GM12878 (cell line): ENCODE measurements at regions not wholly inside any gene's neighbourhood (a gene's known extent, or its start where the extent isn't known, plus 50 kb on each side); places are given as distances from the start of the nearest gene placed in this dataset.

Experiments
- ATAC-seq: fragments of 200-7000 bp; cut with Tn5 transposase; 3 replicates; pipeline ENCODE4 v1.9.1; 2020; ENCODE audit warnings: mild to moderate bottlenecking, moderate library complexity
- BruUV-seq: library from RNA; stranded (reverse); fragments of 400-500 nt; replicated peaks from 2 replicates; lab custom pipeline; 2021; lab: Mats Ljungman, UMichigan
- CTCF ChIA-PET: fragments of 300-600 bp; sonication (Branson Sonifier 250); formaldehyde crosslinking; extraction: SDS; loops from one replicate; lab custom pipeline; 2021; ENCODE audit warnings: inconsistent platforms; lab: Yijun Ruan, JAX
- POLR2A ChIA-PET: fragments of 350-600 bp; formaldehyde crosslinking; extraction: SDS; loops from one replicate; lab custom pipeline; 2021; ENCODE audit warnings: inconsistent platforms; lab: Charles Lee
- RAD21 ChIA-PET: fragments of 300-600 bp; sonication (Branson Sonifier 250); formaldehyde crosslinking; loops from one replicate; lab custom pipeline; 2023; ENCODE audit warnings: antibody characterized with exemption; ENCODE audit not compliant: unreplicated experiment; lab: Charles Lee
- SMC1A ChIA-PET: fragments of 300-600 bp; sonication (Branson Sonifier 250); formaldehyde crosslinking; loops from one replicate; lab custom pipeline; 2023; ENCODE audit not compliant: unreplicated experiment, uncharacterized antibody; lab: Charles Lee
- DNase-seq: peaks from one replicate; pipeline ENCODE4 v3.0.0-alpha.2; 2011; ENCODE audit warnings: low read depth, low spot score
- FAIRE-seq: peaks from 3 replicates; lab custom pipeline; 2011; peaks lifted over from hg19 to GRCh38; lab: Jason Lieb, UNC
- H2AFZ ChIP-seq: 2 replicates; pipeline ENCODE4 v1.6.0; 2011; ENCODE audit warnings: low read depth, low read length, control low read depth; ENCODE audit not compliant: control insufficient read depth
- H3K27ac ChIP-seq: 2 replicates; pipeline ENCODE4 v1.5.1; 2011; ENCODE audit warnings: control low read depth; ENCODE audit not compliant: control insufficient read depth, insufficient read depth
- H3K27me3 ChIP-seq, 2 experiments: replicated peaks in 1 of 2; 2 replicates each; pipeline versions ENCODE4 v1.6.0 to v1.6.1; 2011; ENCODE audit warnings: low read length in 1 of 2; ENCODE audit not compliant: control insufficient read depth in 2 of 2, insufficient read depth in 2 of 2
- H3K36me3 ChIP-seq, 2 experiments: 2 replicates each; pipeline ENCODE4 v1.5.1; 2011; ENCODE audit warnings: low read length in 1 of 2; ENCODE audit not compliant: control insufficient read depth in 2 of 2, insufficient read depth in 2 of 2
- H3K4me1 ChIP-seq: 2 replicates; pipeline ENCODE4 v1.6.1; 2011; ENCODE audit warnings: mild to moderate bottlenecking, low read length, moderate library complexity, mixed read lengths; ENCODE audit not compliant: control insufficient read depth, insufficient read depth
- H3K4me2 ChIP-seq: 2 replicates; pipeline ENCODE4 v1.6.0; 2011; ENCODE audit warnings: control low read depth; ENCODE audit not compliant: control insufficient read depth, insufficient read depth
- H3K4me3 ChIP-seq: fragments of 200-600 bp; sonication (generic); 2 replicates; pipeline ENCODE4 v1.5.1; 2016
- H3K79me2 ChIP-seq: 2 replicates; pipeline ENCODE4 v1.6.0; 2011; ENCODE audit warnings: low read length; ENCODE audit not compliant: control insufficient read depth, insufficient read depth
- H3K9ac ChIP-seq: 2 replicates; pipeline ENCODE4 v1.8.0; 2011; ENCODE audit warnings: low read length, control low read depth, mixed read lengths; ENCODE audit not compliant: control insufficient read depth, insufficient read depth
- H3K9me3 ChIP-seq: replicated peaks from 3 replicates; pipeline ENCODE4 v1.5.1; 2011; ENCODE audit warnings: mild to moderate bottlenecking, low read length; ENCODE audit not compliant: control insufficient read depth, insufficient read depth
- H4K20me1 ChIP-seq: 2 replicates; pipeline ENCODE4 v1.6.0; 2011; ENCODE audit not compliant: control insufficient read depth, insufficient read depth
- BCL3 ChIP-seq: IDR thresholded peaks from 2 replicates; pipeline ENCODE4 v1.6.1; 2011; ENCODE audit warnings: borderline replicate concordance, low read depth, mild to moderate bottlenecking, moderate library complexity, low read length; ENCODE audit not compliant: insufficient read depth, poor library complexity, severe bottlenecking
- NFIC ChIP-seq: IDR thresholded peaks from 2 replicates; pipeline ENCODE4 v1.6.1; 2012; ENCODE audit warnings: low read depth, mild to moderate bottlenecking, inconsistent platforms, low read length, moderate library complexity
- NKRF ChIP-seq: fragments of 450-650 bp; conservative IDR thresholded peaks from 2 replicates; pipeline ENCODE4 v1.6.1; 2017; ENCODE audit warnings: mild to moderate bottlenecking, moderate library complexity
- SMARCA5 ChIP-seq: fragments of 450-650 bp; IDR thresholded peaks from 2 replicates; pipeline ENCODE4 v1.6.1; 2017; ENCODE audit warnings: mild to moderate bottlenecking
- ZBED1 ChIP-seq: IDR thresholded peaks from 2 replicates; pipeline ENCODE4 v1.6.1; 2016; ENCODE audit warnings: borderline replicate concordance
- ZNF592 ChIP-seq: fragments of 450-650 bp; IDR thresholded peaks from 2 replicates; pipeline ENCODE4 v1.6.1; 2017; ENCODE audit warnings: mild to moderate bottlenecking, moderate library complexity
- WGBS: methylation state at CpG from one replicate; pipeline ENCODE4 v1.1.6; 2016; ENCODE audit warnings: low lambda C conversion rate; ENCODE audit not compliant: insufficient replicate concordance, insufficient coverage; ENCODE audit errors: missing lambda C conversion rate; 5-methylcytosine and 5-hydroxymethylcytosine counted together
- in situ Hi-C: fragments of 300-500 bp; cut with MboI; formaldehyde crosslinking; loops from 9 replicates; pipeline ENCODE4 v1.14.3; 2018; ENCODE audit warnings: mixed read lengths
- intact Hi-C: fragments of 100-400 bp; cut with micrococcal nuclease; formaldehyde crosslinking; loops from one replicate; pipeline ENCODE4 v1.14.2; 2022; ENCODE audit not compliant: unreplicated experiment

- ChIA-PET POLR2A (no interaction called here), RAD21 (no interaction called here), SMC1A (interaction anchor here (1.2 kb wide), 1 partner anchor 21 kb away, joined by 3 read pairs; no protein-coding TSS in a partner anchor), CTCF (interaction anchor here (0.6 kb wide), 1 partner anchor 17 kb away, joined by 3 read pairs; no protein-coding TSS in a partner anchor)
- intact Hi-C loops = no loop called here
- H3K36me3 ChIP-seq = no peaks in the 10 kb centered on the region
- no peaks in the 10 kb centered on the region for H3K27me3 ChIP-seq
- 0% methylated on average over 2 of the region's 2 CpGs for WGBS
- H3K9me3 ChIP-seq = no peaks in the 10 kb centered on the region; the same call in 2 of the 3 replicates
- no peak for FAIRE-seq
- no peaks in the 10 kb centered on the region for H3K79me2 ChIP-seq
- H3K4me2 ChIP-seq = no peak overlapping the region
- ATAC-seq = no peak
- no peaks in the 10 kb centered on the region for H3K4me1 ChIP-seq
- no peak overlapping the region for H3K9ac ChIP-seq
- BruUV-seq = no TSS peak
- no peak overlapping the region for H3K4me3 ChIP-seq
- in situ Hi-C loops = no loop called here
- DNase-seq = no peak
- TF ChIP-seq NKRF (no peak), NFIC (no peak), ZBED1 (no peak)
- H4K20me1 ChIP-seq = no peaks in the 10 kb centered on the region
- no peak overlapping the region for H3K27ac ChIP-seq
- H2AFZ ChIP-seq = no peak overlapping the region
These were observed 65.7 kb upstream of the FLT1 start for GRCh38 chr13:28560612-28561011.

- ChIA-PET RAD21 (no interaction called here), SMC1A (interaction anchor here (1.2 kb wide), 1 partner anchor 20 kb away, joined by 3 read pairs; no protein-coding TSS in a partner anchor), POLR2A (no interaction called here), CTCF (no interaction called here)
- intact Hi-C loops (no loop called here), in situ Hi-C loops (no loop called here)
- no peaks in the 10 kb centered on the region; the same call in 2 of the 3 replicates for H3K9me3 ChIP-seq
- WGBS = 71% methylated on average over 8 of the region's 8 CpGs
- H3K36me3 ChIP-seq = no peaks in the 10 kb centered on the region
- FAIRE-seq (no peak), ATAC-seq (no peak), DNase-seq (no peak)
- no TSS peak for BruUV-seq
- no peaks in the 10 kb centered on the region for H4K20me1 ChIP-seq
- no peaks in the 10 kb centered on the region for H3K4me1 ChIP-seq
- H3K27me3 ChIP-seq = no peaks in the 10 kb centered on the region
- no peak overlapping the region for H3K4me3 ChIP-seq
- no peak overlapping the region for H3K4me2 ChIP-seq
- H3K79me2 ChIP-seq = no peaks in the 10 kb centered on the region
- H3K9ac ChIP-seq = no peak overlapping the region
- H2AFZ ChIP-seq = no peak overlapping the region
- H3K27ac ChIP-seq = no peak overlapping the region
- TF ChIP-seq ZNF592 = no peak
- TF ChIP-seq BCL3 = no peak
- no peak for TF ChIP-seq SMARCA5
These were observed 64.8 kb upstream of the FLT1 start for GRCh38 chr13:28559636-28560259.
